Gastrocnemius medialis (tissue), 4 donors: ENCODE measurements at regions not wholly inside any gene's neighbourhood (a gene's known extent, or its start where the extent isn't known, plus 50 kb on each side); places are given as distances from the start of the nearest gene placed in this dataset.

Experiments used
- CTCF ChIP-seq, 5 experiments: fragments of 450-650 bp in 3 of 5; fragments of 200-600 bp in 2 of 5; sonication (generic) in 2 of 5; IDR thresholded peaks in 4 of 5; conservative IDR thresholded peaks in 1 of 5; 1 replicate in 4 of 5; 2 replicates in 1 of 5; pipeline ENCODE4 v1.5.1; 2016 to 2019; ENCODE audit warnings: antibody characterized with exemption in 5 of 5, mild to moderate bottlenecking in 3 of 5, moderate library complexity in 3 of 5
- POLR2A ChIP-seq, 2 donors: fragments of 450-650 bp; IDR thresholded peaks; one replicate each; pipeline ENCODE4 v1.6.1; 2017; ENCODE audit warnings: antibody characterized with exemption in 2 of 2, mild to moderate bottlenecking in 2 of 2, moderate library complexity in 2 of 2

- TF ChIP-seq POLR2A (IDR thresholded peaks at IDR 0.05), result no peak
- TF ChIP-seq CTCF (IDR thresholded peaks at IDR 0.05 in 4 of 5, conservative IDR thresholded peaks at IDR 0.05 in 1 of 5), result no peak
These were observed 129.5 kb upstream of the SDK2 start for GRCh38 chr17:73773702-73774101.
